OCI-LY1 (cell line): ENCODE measurements at regions not wholly inside any gene's neighbourhood (a gene's known extent, or its start where the extent isn't known, plus 50 kb on each side); places are given as distances from the start of the nearest gene placed in this dataset.

Experiments
- H2AFZ ChIP-seq: fragments of 200-600 bp; sonication (generic), shearing (Covaris generic); 2 replicates; pipeline ENCODE4 v1.6.0; 2014; ENCODE audit warnings: antibody characterized with exemption, mild to moderate bottlenecking, low read length
- H3F3A ChIP-seq: fragments of 200-600 bp; sonication (generic), shearing (Covaris generic); 2 replicates; pipeline ENCODE4 v1.6.0; 2014; ENCODE audit warnings: mild to moderate bottlenecking, antibody characterized with exemption, low read length, moderate library complexity; ENCODE audit not compliant: insufficient read depth
- H3K27ac ChIP-seq: fragments of 200-600 bp; sonication (generic); 2 replicates; pipeline ENCODE4 v1.5.1; 2014; ENCODE audit warnings: low read length, mixed run types, mild to moderate bottlenecking, low read depth; ENCODE audit not compliant: poor library complexity, severe bottlenecking
- H3K27me3 ChIP-seq: fragments of 200-600 bp; sonication (generic); 2 replicates; pipeline ENCODE4 v1.6.0; 2014; ENCODE audit warnings: antibody characterized with exemption, mild to moderate bottlenecking, low read length, moderate library complexity; ENCODE audit not compliant: insufficient read depth
- H3K36me3 ChIP-seq: fragments of 200-600 bp; sonication (generic); 2 replicates; pipeline ENCODE4 v1.6.1; 2014; ENCODE audit warnings: mild to moderate bottlenecking, antibody characterized with exemption, low read length, moderate library complexity, mixed read lengths; ENCODE audit not compliant: insufficient read depth
- H3K4me1 ChIP-seq: fragments of 200-600 bp; sonication (generic); 2 replicates; pipeline ENCODE4 v1.5.1; 2014; ENCODE audit warnings: mild to moderate bottlenecking, low read length, moderate library complexity; ENCODE audit not compliant: insufficient read depth, severe bottlenecking
- H3K4me2 ChIP-seq: fragments of 200-600 bp; sonication (generic), shearing (Covaris generic); 2 replicates; pipeline ENCODE4 v1.6.1; 2014; ENCODE audit warnings: low read length
- H3K4me3 ChIP-seq: fragments of 200-600 bp; sonication (generic); 2 replicates; pipeline ENCODE4 v1.5.1; 2014; ENCODE audit warnings: low read length, low read depth, mild to moderate bottlenecking, mixed read lengths; ENCODE audit not compliant: poor library complexity, severe bottlenecking
- H3K79me2 ChIP-seq: fragments of 200-600 bp; shearing (Covaris generic); 2 replicates; pipeline ENCODE4 v1.6.1; 2016; ENCODE audit warnings: mixed run types, low read length, mixed read lengths; ENCODE audit not compliant: insufficient read depth
- H3K9ac ChIP-seq: fragments of 200-600 bp; sonication (generic), shearing (Covaris generic); 2 replicates; pipeline ENCODE4 v1.6.1; 2014; ENCODE audit warnings: mild to moderate bottlenecking, low read length, mixed read lengths
- H3K9me2 ChIP-seq: fragments of 200-600 bp; sonication (generic), shearing (Covaris generic); 2 replicates; pipeline ENCODE4 v1.6.1; 2014; ENCODE audit warnings: low read depth, mild to moderate bottlenecking, low read length, mixed read lengths
- H3K9me3 ChIP-seq: fragments of 200-600 bp; shearing (Covaris generic); 2 replicates; pipeline ENCODE4 v1.6.1; 2014; ENCODE audit warnings: low read length, mixed read lengths
- H4K20me1 ChIP-seq: fragments of 200-600 bp; sonication (generic), shearing (Covaris generic); 2 replicates; pipeline ENCODE4 v1.6.0; 2016; ENCODE audit warnings: mild to moderate bottlenecking, low read length; ENCODE audit not compliant: insufficient read depth
- CTCF ChIP-seq: fragments of 200-600 bp; sonication (generic), shearing (Covaris generic); IDR thresholded peaks from 2 replicates; pipeline ENCODE4 v1.5.1; 2017; ENCODE audit warnings: mild to moderate bottlenecking, antibody characterized with exemption, low read length, moderate library complexity, mixed read lengths
- EZH2 ChIP-seq: fragments of 200-600 bp; sonication (generic), shearing (Covaris generic); IDR thresholded peaks from 2 replicates; pipeline ENCODE4 v1.8.0; 2017; ENCODE audit warnings: borderline replicate concordance, mixed run types, mild to moderate bottlenecking, antibody characterized with exemption, low read length, moderate library complexity, mixed read lengths

GRCh38 chr14:80395031-80395430 lies 183.7 kb upstream of the DIO2 start:
- H3K4me3 ChIP-seq: no peak overlapping the region
- no peaks in the 10 kb centered on the region for H3K27me3 ChIP-seq
- H3K4me1 ChIP-seq: no peaks in the 10 kb centered on the region
- H3K9me2 ChIP-seq: no peaks in the 10 kb centered on the region
- H3K9ac ChIP-seq: no peak overlapping the region
- TF ChIP-seq CTCF: no peak
- no peak for TF ChIP-seq EZH2
- no peak overlapping the region for H3K27ac ChIP-seq
- no peaks in the 10 kb centered on the region for H3K79me2 ChIP-seq
- H3F3A ChIP-seq: no peaks in the 10 kb centered on the region
- no peaks in the 10 kb centered on the region for H4K20me1 ChIP-seq
- H2AFZ ChIP-seq: no peak overlapping the region
- no peak overlapping the region for H3K4me2 ChIP-seq
- H3K9me3 ChIP-seq: no peaks in the 10 kb centered on the region
- H3K36me3 ChIP-seq: no peaks in the 10 kb centered on the region

- no peak overlapping the region for H3K27ac ChIP-seq
- H3F3A ChIP-seq: no peaks in the 10 kb centered on the region
- no peaks in the 10 kb centered on the region for H3K36me3 ChIP-seq
- no peaks in the 10 kb centered on the region for H4K20me1 ChIP-seq
- no peak overlapping the region for H3K4me3 ChIP-seq
- no peak overlapping the region for H3K9ac ChIP-seq
- H2AFZ ChIP-seq: no peak overlapping the region
- H3K4me2 ChIP-seq: no peak overlapping the region
- H3K9me3 ChIP-seq: no peaks in the 10 kb centered on the region
- H3K27me3 ChIP-seq: no peaks in the 10 kb centered on the region
- H3K9me2 ChIP-seq: no peaks in the 10 kb centered on the region
- H3K79me2 ChIP-seq: no peaks in the 10 kb centered on the region
- TF ChIP-seq EZH2: no peak
- H3K4me1 ChIP-seq: no peaks in the 10 kb centered on the region
These were observed 182.5 kb upstream of the DIO2 start for GRCh38 chr14:80393766-80394165.

GRCh38 chr14:80390906-80391305 lies 179.6 kb upstream of the DIO2 start:
- Histone ChIP-seq H3K27ac (no peak overlapping the region), H3K4me1 (no peaks in the 10 kb centered on the region), H3K9me2 (no peaks in the 10 kb centered on the region), H3K4me3 (no peak overlapping the region), H3K9ac (no peak overlapping the region), H3F3A (no peaks in the 10 kb centered on the region), H3K79me2 (no peaks in the 10 kb centered on the region), H3K4me2 (no peak overlapping the region), H3K27me3 (no peaks in the 10 kb centered on the region), H4K20me1 (no peaks in the 10 kb centered on the region), H3K36me3 (no peaks in the 10 kb centered on the region), H3K9me3 (no peaks in the 10 kb centered on the region), H2AFZ (no peak overlapping the region)
- TF ChIP-seq EZH2: no peak
- no peak for TF ChIP-seq CTCF

GRCh38 chr14:80388980-80389711 lies 177.8 kb upstream of the DIO2 start:
- Histone ChIP-seq H3K4me3 (no peak overlapping the region), H3K4me2 (no peak overlapping the region), H3K79me2 (no peaks in the 10 kb centered on the region), H3K36me3 (no peaks in the 10 kb centered on the region), H3K9ac (no peak overlapping the region), H3K27me3 (no peaks in the 10 kb centered on the region), H2AFZ (no peak overlapping the region), H3K9me3 (no peaks in the 10 kb centered on the region), H3K9me2 (no peaks in the 10 kb centered on the region), H4K20me1 (no peaks in the 10 kb centered on the region), H3K27ac (no peak overlapping the region), H3K4me1 (no peaks in the 10 kb centered on the region), H3F3A (no peaks in the 10 kb centered on the region)
- TF ChIP-seq EZH2: no peak
- no peak for TF ChIP-seq CTCF
